OCI-M2 (cell line): ENCODE measurements at regions not wholly inside any gene's neighbourhood (a gene's known extent, or its start where the extent isn't known, plus 50 kb on each side); places are given as distances from the start of the nearest gene placed in this dataset.
"Not testable (repeated sequence)": the region's sequence is repeated elsewhere in the genome, so short reads cannot be mapped to it uniquely, and the experiment has no call there.

ENCODE experiments used
- DNase-seq: peaks from one replicate; lab custom pipeline; 2025; ENCODE audit not compliant: unreplicated experiment; lab: John Stamatoyannopoulos, UW

DNA sequence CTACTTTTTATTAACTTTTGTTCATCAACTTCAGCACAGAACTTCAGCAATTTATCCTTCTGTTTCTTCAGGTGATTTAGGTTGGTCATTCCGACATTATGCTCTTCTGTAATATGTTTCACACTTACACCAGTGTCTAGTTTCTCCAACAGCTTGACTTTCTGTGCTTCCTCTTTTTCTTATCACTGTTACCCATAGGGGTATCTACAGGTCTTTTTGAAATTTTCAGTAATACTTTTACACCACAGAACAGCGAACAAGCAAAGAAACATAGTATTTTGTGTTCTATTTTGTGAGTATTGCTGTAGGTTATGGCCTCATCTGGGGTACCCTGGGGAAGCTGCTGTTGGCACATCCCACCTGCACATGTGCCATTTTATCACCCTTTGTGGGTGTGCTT is 260.7 kb downstream of the NSUN3 start:
- no peak for DNase-seq

DNA sequence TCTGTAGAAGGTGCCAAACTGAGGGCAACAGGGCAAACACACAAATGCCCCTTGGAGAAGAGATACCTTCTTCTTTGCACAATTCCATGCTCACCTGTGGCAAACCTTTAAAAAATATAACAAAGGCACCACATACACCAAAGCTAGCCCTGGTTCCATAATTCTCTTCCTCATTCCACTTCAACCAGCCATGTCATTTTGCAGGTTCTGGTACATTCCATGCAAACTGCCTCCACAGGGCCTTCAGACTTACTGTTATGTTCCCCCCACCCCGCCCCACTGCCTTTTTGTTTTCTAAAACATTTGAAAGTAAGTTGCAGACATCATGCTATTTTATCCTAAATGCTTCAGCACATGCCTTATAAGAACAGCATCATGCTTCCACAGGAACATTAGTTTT is 269.0 kb downstream of the NSUN3 start:
- no peak for DNase-seq

DNA sequence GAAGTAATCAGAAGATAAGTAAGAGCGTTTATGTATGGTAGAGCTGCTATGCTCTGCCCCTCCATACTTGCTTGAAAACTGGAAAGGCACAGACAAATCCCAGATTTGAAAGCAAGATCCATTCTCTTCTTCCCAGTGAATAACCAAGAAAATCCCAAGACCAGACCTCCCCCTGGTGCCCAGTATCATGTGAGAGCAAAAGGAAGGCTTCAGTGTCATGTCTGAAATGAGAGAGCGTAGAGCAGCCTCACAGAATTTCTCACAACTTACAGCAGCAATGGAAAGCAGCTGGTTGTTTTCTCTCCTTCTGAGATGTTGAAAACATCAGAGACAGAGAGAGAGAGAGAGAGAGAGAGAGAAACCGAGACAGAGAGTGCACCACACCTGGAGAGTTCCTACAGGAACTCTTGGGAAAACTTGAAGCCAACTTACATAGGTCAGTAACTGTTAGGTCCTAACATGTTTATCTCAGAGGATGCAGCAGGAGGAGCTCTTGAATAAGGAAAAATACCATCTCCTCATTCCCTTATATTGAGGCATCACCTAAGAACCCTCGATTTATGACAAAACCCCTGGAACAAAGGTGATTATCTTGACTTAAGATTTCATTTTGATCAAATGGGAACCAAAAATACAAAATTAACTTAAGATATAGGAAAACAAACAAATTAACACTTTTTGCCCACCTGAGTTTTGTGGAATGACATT is 273.3 kb downstream of the NSUN3 start:
- no peak for DNase-seq

DNA sequence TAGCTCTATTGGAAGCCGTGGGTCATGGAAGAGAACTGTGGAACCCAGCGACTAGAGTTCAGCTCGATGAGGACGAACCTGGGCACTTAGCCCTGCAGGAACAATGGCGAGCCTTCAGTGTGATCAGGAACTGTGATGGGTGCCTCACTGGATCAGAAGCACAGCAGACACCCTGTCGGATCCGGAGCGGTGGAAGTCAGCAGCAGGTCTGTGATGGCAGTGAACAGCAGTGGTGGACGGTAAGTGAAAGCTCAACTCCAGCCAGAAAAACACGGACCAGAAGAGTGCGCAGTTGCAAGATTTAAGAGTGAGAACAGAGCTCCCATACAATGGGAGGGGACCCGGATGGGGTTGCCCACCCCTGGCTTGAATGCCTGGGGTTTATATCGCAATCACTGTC is 282.2 kb downstream of the NSUN3 start:
- no peak for DNase-seq

DNA sequence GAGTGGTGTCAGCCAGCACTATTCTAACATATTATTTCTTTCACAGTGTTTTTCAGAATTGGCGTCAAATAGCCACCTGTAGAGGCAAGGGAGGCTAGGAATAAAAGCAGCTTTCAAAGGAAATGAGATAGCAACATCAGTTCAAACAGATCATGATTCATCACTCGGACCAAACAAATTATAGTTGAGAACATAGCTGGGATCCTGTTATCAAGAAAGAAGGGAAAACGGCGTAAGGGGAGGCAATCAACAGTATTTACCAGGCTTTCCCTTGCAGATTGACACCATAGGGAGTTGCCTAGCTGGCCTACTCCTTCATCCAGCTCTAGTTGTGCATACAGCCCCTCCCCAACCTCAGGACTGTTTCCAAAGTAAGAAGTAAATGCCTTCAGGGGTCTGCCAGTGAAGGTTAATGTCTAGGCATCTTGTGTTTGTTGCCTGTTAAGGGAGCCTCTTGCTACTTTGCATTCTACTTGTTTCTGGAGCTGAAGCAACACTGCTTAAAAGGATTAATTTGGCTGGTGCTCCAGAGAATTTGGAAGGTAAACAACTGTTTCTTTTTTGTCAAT is 286.5 kb downstream of the NSUN3 start:
- no peak for DNase-seq

DNA sequence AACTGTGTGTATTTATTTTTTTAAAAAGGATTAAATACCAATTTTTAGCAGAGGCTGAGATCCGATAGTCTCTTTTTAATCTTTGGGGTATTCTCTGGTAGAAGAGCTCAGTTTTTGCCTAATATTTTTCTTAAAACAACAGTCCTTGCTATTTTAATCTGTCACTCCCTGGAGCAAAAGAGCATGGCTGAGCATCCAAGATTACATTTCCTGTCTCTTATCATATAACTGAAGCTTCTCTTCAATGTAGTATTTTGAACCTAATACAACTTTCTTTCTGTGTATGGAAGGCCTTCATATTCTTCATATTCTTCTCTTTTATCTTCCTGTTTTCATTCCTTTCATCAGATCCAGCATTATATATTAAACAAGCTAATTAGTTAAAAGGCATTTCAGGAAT is 293.7 kb downstream of the NSUN3 start:
- no peak for DNase-seq

DNA sequence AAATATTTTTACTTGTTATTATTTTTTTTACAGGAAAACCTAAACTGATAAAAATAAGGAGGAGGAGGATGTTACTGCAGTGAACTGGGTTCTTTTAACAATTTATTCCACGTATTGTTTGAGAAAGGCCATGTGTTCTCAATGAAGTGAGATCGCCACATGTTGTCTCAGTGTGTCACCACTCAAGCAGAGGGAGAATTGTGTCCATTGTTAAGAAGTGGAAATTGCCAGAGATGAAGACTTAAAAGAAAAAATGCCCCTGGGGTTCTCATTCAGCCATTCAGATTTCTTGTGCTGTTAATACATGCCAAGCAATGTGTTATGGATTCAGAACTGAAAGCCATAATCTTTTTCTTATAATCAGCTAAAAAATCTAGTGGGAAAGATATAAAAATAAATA is 297.1 kb downstream of the NSUN3 start:
- DNase-seq, result no peak

DNA sequence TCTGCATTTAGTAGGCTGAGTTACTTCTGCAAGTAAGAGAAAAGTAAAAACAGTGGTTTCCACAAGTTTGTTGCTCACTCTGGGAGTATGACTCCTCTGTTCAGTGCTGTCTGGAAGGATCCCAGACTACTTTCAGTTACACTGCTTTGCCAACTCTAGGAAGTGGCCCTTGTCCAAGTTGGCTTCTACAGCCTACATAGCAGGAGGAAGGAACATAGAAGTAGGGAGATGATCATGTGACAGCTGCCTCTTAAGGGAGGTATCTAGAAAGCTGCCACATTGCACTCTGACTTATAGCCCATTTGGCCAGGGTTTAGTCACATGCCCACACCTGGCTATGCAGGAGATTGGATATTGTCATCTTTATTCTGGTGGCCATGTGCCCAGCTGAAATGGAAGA is 298.1 kb downstream of the NSUN3 start:
- DNase-seq, result no peak

DNA sequence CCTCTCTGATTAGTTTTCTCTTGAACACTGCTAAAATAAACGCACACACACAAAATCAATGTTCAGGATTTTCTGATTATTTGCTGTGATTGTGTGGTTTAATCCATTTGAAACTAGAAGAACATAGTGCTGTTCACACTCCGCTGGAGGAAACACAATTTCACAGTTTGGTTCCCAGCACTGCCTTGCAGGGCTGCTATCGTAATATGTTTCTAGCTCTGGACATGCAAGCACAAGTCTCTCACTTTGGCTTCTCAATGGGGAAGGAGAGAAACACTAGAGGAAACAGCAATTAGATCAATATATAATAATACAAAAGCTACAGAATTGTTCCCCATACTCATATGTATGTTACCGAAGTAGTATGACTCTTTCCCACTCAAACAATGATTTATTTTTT is 299.5 kb downstream of the NSUN3 start:
- no peak for DNase-seq

DNA sequence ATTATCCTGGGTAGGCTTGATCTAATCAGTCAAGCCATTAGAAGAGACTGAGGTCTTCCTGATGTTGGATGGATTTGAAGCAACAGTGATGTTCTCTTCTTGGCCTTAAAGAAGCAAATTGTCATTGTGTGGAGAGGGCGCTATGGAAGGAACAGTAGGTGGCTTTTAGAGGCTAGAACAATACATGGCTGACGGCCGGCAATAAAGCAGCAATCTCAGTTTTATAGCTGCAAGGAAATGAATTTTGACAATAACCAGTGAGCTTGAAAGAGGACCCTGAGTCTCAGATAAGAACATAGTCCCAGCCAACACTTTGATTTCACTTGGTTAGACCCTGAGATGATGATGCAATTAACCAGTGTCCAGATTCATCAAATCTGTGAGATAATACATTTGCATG is 302.1 kb downstream of the NSUN3 start:
- no peak for DNase-seq

DNA sequence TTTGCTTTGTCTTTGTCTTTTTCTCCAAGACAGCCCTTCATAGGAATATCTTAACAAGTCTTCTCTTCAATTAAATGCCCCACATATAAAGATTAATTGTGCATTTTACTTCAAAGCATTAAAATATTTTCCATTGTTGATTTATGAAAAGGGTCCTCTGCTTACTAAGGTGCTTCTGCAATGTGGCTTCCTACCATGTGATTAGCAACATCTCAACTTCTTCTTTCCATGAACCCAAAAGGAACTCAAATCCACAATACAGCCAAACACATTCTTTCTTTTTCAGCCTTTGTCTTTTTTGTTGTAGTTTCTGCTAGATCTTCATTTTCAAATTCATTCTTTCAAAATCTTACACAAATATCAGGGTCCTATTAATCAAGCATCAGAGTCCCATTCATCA is 309.2 kb downstream of the NSUN3 start:
- DNase-seq, result no peak

DNA sequence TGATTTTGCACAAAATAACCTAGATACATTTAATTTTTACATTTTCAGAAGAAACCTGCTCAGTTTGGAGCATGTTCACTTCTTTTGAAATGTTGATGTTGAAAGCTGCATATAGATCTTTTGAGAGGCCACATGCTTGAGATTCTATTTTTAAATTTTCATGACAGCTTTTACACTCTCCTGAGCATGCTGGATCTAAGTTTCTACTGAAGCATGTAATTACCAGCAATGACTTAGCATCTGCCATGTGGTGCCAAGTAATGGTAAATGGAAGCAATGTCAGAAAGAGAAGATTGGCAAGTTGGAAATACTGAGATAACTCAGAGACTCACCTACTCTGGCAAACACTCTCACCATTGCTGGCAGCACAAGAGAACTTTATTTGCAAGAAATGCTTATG is 310.6 kb downstream of the NSUN3 start:
- no peak for DNase-seq

DNA sequence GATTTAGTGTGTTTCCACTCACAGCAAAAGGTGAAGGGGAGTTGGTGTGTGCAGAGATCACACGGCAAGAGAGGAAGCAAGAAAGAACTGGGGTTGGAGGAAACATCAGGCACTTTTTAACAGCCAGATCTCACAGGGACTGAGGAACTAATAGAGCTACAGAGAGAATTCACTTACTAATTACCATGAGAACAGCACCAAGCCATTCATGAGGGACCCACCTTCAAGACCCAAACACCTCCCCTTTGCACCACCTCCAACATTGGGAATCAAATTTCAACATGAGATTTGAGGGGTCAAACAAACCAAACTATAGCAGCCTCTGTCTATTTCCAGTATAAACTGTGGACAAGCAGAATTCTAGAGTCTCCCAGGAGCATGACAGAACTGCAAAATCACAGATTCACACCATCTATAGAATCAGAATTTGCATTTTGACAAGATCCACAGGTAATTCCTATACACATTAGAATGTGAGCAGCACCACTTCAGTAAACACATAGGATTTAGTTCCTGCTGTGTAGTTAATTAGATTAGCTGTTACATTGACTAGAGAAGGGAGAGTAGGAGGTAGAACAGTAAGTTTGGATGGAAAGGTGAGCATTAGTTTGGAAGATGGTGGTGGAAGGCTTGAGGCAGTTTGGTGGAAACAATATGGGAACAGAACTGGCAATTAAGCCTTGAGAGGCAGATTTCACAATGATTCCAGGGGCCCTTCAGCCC is 311.7 kb downstream of the NSUN3 start:
- DNase-seq, result no peak

DNA sequence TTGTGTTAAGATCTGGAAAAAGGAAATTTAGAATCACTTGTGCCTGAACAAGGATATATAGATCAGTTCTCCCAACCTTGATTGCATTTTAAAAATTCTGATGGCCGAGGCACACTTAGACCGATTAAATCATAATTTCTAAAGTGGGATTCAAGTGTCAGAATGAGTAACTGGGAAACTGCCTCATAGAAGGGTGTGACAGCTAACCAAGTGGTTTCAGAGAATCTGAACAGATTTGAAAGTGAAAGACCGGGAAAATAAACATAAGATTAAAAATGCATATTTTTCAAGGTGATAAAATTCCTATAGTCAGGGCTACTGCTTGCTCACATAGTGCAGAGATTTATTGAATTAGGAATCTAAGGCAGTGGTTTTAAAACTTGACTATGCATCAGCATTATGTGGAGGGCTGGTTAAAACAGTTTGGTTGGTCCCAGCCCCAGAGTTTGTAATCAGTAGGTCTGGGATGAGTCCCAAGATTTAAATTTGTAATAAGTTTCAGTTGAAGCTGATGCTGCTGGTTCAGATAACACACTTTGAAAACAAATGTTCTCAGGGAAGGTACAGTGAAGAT is 314.3 kb downstream of the NSUN3 start:
- not testable (repeated sequence) for DNase-seq

DNA sequence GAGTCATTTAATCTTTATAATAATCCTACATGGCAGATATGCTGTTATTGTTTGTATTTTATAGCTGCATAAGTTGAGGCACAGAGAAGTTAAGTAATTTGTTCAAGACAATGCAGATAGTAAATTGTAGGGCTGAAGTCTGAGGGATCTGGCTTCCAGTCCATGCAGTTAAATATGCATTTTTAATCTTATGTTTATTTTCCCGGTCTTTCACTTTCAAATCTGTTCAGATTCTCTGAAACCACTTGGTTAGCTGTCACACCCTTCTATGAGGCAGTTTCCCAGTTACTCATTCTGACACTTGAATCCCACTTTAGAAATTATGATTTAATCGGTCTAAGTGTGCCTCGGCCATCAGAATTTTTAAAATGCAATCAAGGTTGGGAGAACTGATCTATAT is 315.0 kb downstream of the NSUN3 start:
- DNase-seq, result not testable (repeated sequence)

DNA sequence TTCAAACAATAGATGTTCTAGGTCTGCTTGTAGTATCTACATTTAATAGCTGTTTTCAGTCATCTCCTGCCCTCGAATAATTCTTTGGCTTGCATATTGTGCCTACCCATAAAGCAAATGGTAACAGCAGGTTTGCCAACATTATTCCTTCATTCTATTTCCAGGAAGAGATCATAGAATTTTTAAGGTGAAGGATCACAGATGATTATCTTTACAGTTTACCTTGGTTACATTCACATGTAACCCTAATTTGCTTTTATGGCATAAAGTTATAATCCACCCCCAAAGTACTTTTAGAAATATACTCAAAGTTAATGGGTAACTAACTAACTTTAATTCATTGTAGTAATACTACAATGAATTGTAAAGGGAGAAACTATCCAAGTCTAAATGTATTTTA is 315.5 kb downstream of the NSUN3 start:
- no peak for DNase-seq

DNA sequence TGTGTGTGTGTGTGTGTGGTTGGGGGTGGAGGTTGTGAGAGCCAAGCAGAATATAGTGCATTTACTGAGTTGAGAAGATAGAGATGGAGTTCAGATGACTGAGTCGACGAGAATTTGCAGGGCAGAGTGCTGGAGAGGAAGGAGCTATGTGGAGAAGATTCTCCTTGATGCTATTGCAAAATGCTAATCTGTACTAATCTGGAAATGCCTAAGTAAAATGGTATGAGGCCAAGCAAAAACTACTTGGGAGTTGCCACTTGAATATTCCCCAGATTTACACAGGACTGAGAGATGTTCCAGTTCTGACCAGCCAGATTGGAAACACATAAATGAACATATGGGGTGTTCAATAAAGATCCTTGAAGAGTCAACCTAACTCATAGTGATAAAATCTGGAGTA is 316.4 kb downstream of the NSUN3 start:
- no peak for DNase-seq

DNA sequence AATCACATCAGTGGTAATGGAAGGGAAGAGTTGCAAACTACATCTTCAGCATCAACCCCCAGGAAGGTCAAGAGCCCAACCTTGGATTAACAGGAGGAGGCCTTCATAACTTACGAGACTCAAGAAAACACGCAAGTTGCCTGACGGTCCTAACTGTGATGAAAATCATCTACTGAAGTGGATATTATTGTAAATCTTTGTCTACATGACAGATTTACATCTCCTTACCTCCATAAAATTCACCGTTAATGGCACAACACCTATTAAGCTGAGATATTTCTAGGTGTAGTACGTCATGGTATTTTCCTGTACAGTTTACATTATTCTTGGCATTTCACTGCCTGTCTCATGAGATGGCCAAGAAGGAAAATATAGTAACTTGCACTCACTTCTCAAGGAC is 332.0 kb downstream of the NSUN3 start:
- DNase-seq, result no peak

DNA sequence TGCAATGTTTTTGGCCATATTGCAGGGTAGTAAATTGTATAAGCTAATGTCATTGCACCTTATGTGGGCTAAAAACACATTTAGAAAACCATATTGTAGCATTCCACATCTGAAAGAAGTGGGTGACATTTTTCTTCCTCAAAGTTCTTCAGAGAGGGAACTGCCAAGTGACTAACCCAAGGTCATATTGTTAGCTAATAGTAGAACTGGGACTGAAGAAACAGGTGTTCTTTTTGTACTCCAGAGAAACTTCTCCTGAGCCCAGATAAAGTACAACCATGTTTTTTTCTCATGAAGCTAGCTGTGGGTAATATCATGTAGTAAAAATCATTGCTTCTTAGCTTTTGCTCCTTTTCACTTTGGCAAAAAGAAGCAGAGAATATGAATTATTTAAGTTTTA is 333.0 kb downstream of the NSUN3 start:
- DNase-seq, result no peak

DNA sequence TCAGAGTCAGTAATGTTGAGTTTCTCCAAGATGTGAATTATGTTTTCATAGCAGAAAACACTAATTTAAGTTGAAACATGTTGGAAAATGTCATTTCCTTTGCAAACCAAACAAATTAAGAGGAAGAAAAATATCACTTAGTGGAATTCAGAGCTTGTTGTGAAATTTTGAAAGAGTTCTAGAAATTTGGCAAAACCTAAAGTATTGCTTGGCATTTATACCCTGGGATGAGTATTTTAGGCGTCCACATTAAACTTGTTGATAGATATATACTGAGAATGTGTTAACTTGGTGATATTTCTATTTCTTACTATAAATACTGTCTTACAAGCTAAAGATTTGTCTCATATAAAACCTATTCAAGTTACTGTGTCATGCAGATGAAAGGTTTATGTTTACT is 335.2 kb downstream of the NSUN3 start:
- DNase-seq, result no peak

DNA sequence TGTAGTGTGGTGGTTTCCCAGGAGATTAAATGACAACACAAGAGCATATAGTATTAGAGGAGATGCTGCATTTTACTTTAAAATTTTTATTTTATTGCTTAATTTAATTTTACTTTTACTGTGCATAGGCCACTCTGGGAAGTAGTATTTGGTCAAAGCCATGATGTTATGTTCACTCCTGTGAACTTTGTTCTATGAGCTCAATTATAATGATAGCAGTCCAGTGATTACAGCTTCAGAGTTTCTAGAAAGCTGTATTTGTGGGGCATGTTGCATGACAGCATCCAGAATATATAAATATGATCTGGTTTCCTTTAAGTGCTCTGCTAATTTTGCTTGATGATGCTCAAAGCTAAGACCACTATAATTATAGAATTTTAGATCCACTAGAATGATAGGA is 338.6 kb downstream of the NSUN3 start:
- no peak for DNase-seq

DNA sequence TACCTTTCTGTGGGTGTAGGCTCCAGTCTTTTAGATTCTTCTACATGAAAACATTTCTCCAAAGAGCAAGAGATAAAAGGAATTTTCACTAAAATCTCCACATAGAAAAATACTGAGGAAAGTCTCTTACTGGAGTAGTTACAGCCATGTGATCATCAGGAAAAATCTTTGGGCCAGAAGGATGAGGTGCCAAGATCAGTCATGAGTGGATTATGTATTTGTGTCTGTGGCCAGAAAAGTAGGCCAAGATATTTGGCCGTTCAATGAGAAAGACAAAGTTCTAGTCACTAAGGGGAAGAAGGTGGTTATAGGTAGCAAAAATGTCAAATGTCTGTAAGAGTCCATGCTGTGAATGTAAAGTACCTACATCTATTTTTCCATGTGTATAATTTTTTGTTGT is 339.3 kb downstream of the NSUN3 start:
- no peak for DNase-seq
